Esophagus muscularis mucosa (tissue), 4 donors: ENCODE measurements at regions not wholly inside any gene's neighbourhood (a gene's known extent, or its start where the extent isn't known, plus 50 kb on each side); places are given as distances from the start of the nearest gene placed in this dataset.
A peak's percentile ranks its signal among the peaks of the same experiment; 100 is the strongest.

Source experiments
- DNase-seq: peaks from one replicate; pipeline ENCODE4 v3.0.0-alpha.2; 2017; ENCODE audit errors: extremely low spot score
- H3K27ac ChIP-seq, 4 donors: fragments of 200-600 bp; sonication (generic); replicated peaks in 1 of 4; 1 replicate in 3 of 4; 2 replicates in 1 of 4; pipeline ENCODE4 v1.5.1; 2016 to 2019; ENCODE audit warnings: mild to moderate bottlenecking in 1 of 4
- H3K27me3 ChIP-seq, 4 donors: fragments of 200-600 bp; sonication (generic); one replicate each; pipeline versions ENCODE4 v1.5.1 to v1.6.0; 2016 to 2019
- H3K36me3 ChIP-seq, 4 donors: fragments of 200-600 bp; sonication (generic); one replicate each; pipeline ENCODE4 v1.5.1; 2016 to 2019
- H3K4me1 ChIP-seq, 4 donors: fragments of 200-600 bp; sonication (generic); one replicate each; pipeline ENCODE4 v1.5.1; 2016 to 2019
- H3K4me3 ChIP-seq, 4 donors: fragments of 200-600 bp; sonication (generic); 1 replicate in 2 of 4; 2 replicates in 2 of 4; pipeline ENCODE4 v1.5.1; 2016 to 2019; ENCODE audit warnings: mild to moderate bottlenecking in 4 of 4, moderate library complexity in 1 of 4
- H3K9me3 ChIP-seq, 4 donors: fragments of 200-600 bp; sonication (generic); 1 replicate in 3 of 4; 2 replicates in 1 of 4; pipeline ENCODE4 v1.5.1; 2016 to 2019
- CTCF ChIP-seq, 3 experiments: fragments of 200-600 bp in 2 of 3; fragments of 450-650 bp in 1 of 3; sonication (generic) in 2 of 3; IDR thresholded peaks; one replicate each; pipeline ENCODE4 v1.5.1; 2017 to 2019; ENCODE audit warnings: antibody characterized with exemption in 3 of 3, mild to moderate bottlenecking in 2 of 3, moderate library complexity in 1 of 3
- EP300 ChIP-seq: sonication (generic); formaldehyde crosslinking; IDR thresholded peaks from one replicate; pipeline ENCODE4 v1.6.1; 2017; ENCODE audit warnings: antibody characterized with exemption
- POLR2A ChIP-seq: fragments of 450-650 bp; IDR thresholded peaks from one replicate; pipeline ENCODE4 v1.6.1; 2017; ENCODE audit warnings: antibody characterized with exemption, moderate library complexity, mild to moderate bottlenecking, low read depth
- POLR2AphosphoS5 ChIP-seq, 2 donors: sonication (generic); formaldehyde crosslinking; IDR thresholded peaks; one replicate each; pipeline ENCODE4 v1.6.1; 2017; ENCODE audit warnings: antibody characterized with exemption in 2 of 2
- WGBS: methylation state at CpG from one replicate; pipeline ENCODE4 v1.1.5; 2018; 5-methylcytosine and 5-hydroxymethylcytosine counted together
- intact Hi-C: fragments of 100-400 bp; cut with DNase I; formaldehyde crosslinking; loops from one replicate; pipeline ENCODE4 v1.15.1; 2023

GRCh38 chr4:123553733-123554637 is 157.4 kb downstream of the SPRY1 start:
- peaks cover 22 to 27% (median 25%) of the 10 kb centered on the region in 4 donors for H3K4me1 ChIP-seq
- 92% methylated on average over 3 of the region's 3 CpGs for WGBS
- no peak for DNase-seq
- H3K9me3 ChIP-seq, result peaks cover 0 to 6% (median 0%) of the 10 kb centered on the region in 4 donors
- no peak for TF ChIP-seq CTCF (IDR thresholded peaks at IDR 0.05)
- no peak for TF ChIP-seq POLR2A
- no peak for TF ChIP-seq POLR2AphosphoS5 (IDR thresholded peaks at IDR 0.05)
- TF ChIP-seq EP300, result no peak
- intact Hi-C loops, result loop anchor here (10.0 kb wide), 1 partner anchor 561 kb away; no protein-coding TSS in a partner anchor
- no peak overlapping the region for H3K4me3 ChIP-seq
- H3K27ac ChIP-seq, result peak overlapping the region in 1 of 4 donors; percentile 68
- H3K27me3 ChIP-seq, result no peaks in the 10 kb centered on the region
- no peaks in the 10 kb centered on the region for H3K36me3 ChIP-seq

DNA sequence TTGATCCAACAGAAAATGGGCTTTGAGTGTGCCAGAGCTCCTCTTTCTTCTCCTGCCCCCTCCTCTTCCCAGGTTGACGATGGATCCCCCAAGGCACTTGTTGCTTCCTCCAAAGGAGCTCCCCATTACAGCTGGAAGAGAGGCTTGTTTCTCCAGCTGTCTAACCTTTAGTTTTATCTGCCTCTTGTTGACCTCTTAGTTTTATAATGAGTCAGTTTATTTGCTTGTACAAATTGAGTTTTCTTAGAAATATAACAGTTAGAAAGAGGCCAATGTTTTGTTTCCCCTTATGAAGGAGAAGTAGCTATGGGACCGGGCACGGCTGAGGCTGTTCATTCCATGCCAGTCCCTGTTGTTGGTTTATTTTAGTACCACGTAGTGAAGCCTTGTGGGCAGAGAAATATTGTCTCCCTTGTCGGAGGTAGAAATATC is 158.2 kb downstream of the SPRY1 start:
- Histone ChIP-seq H3K4me3 (peak overlapping the region in 1 of 4 donors; percentile 19), H3K4me1 (peaks cover 22 to 27% (median 25%) of the 10 kb centered on the region in 4 donors), H3K27ac (peak overlapping the region; percentile 61 to 73 (median 68)), H3K36me3 (no peaks in the 10 kb centered on the region), H3K9me3 (peaks cover 0 to 2% (median 0%) of the 10 kb centered on the region in 4 donors), H3K27me3 (no peaks in the 10 kb centered on the region)
- WGBS, result 38% methylated on average over 5 of the region's 5 CpGs
- DNase-seq, result no peak
- intact Hi-C loops, result loop anchor here (10.0 kb wide), 1 partner anchor 560 kb away; no protein-coding TSS in a partner anchor
- TF ChIP-seq CTCF (IDR thresholded peaks at IDR 0.05) (no peak), EP300 (no peak), POLR2A (no peak), POLR2AphosphoS5 (IDR thresholded peaks at IDR 0.05) (no peak)

GRCh38 chr4:123555233-123555806 is 158.7 kb downstream of the SPRY1 start:
- WGBS, result 29% methylated on average over 9 of the region's 9 CpGs
- Histone ChIP-seq H3K4me1 (peaks cover 22 to 27% (median 25%) of the 10 kb centered on the region in 4 donors), H3K27me3 (no peaks in the 10 kb centered on the region), H3K27ac (peak overlapping the region; percentile 61 to 73 (median 68)), H3K4me3 (peak overlapping the region in 1 of 4 donors; percentile 19), H3K9me3 (no peaks in the 10 kb centered on the region), H3K36me3 (no peaks in the 10 kb centered on the region)
- intact Hi-C loops, result loop anchor here (10.0 kb wide), 1 partner anchor 559 kb away; no protein-coding TSS in a partner anchor
- TF ChIP-seq EP300, result no peak
- peak; percentile 23 to 49 for TF ChIP-seq POLR2AphosphoS5 (IDR thresholded peaks at IDR 0.05)
- DNase-seq, result no peak

DNA sequence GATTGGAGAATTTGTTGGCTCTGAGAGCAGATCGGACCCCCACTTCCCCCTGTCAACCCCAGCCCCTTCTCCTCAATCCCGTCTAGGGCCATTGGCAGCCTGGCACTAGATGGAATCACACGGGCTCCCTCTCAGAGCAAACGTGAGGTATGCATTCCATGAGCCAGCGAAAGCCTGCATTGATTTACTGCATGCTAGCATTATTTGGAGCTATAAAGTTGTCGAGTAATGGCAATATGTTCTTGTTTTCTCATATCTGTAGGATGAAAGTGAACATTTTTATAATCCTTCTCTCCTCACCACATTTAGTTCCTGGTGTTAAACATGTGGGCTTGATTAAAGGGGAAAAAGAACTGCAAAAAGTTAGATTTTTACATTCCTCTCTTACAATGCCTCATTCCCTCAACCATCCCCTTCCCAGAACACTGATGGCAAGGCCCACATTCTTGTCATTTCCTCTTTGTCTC is 159.2 kb downstream of the SPRY1 start:
- peaks cover 22 to 27% (median 25%) of the 10 kb centered on the region in 4 donors for H3K4me1 ChIP-seq
- WGBS, result 62% methylated on average over 6 of the region's 6 CpGs
- H3K27me3 ChIP-seq, result no peaks in the 10 kb centered on the region
- H3K36me3 ChIP-seq, result no peaks in the 10 kb centered on the region
- no peak overlapping the region for H3K4me3 ChIP-seq
- no peaks in the 10 kb centered on the region for H3K9me3 ChIP-seq
- TF ChIP-seq POLR2AphosphoS5 (IDR thresholded peaks at IDR 0.05) (no peak), EP300 (no peak), CTCF (IDR thresholded peaks at IDR 0.05) (no peak), POLR2A (no peak)
- peak overlapping the region; percentile 61 to 73 (median 68) for H3K27ac ChIP-seq
- intact Hi-C loops, result loop anchor here (10.0 kb wide), 1 partner anchor 559 kb away; no protein-coding TSS in a partner anchor
- DNase-seq, result no peak

DNA sequence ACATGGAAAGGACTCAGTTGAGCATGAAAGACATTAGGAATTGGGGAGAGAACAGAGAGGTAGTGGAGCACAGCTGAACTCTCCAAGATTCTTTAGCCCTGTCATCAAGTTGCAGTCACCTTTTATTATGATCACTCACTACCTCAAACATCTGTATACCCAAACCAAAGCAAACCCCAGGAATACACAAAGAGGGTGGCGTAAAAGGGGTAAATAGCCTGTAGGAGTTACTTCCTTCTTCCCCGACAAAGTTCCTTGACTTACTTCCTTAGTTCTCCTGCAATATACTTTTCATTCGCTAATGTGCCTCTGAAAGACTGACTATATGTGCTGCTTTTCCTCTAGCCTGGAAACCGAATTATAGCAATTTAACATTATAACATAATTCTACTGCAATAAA is 159.9 kb downstream of the SPRY1 start:
- intact Hi-C loops, result loop anchor here (10.0 kb wide), 1 partner anchor 558 kb away; no protein-coding TSS in a partner anchor
- H3K4me1 ChIP-seq, result peaks cover 22 to 27% (median 25%) of the 10 kb centered on the region in 4 donors
- no peaks in the 10 kb centered on the region for H3K27me3 ChIP-seq
- no peaks in the 10 kb centered on the region for H3K36me3 ChIP-seq
- DNase-seq, result no peak
- H3K9me3 ChIP-seq, result no peaks in the 10 kb centered on the region
- WGBS, result 89% methylated on average over 4 of the region's 4 CpGs
- peak overlapping the region in 1 of 4 donors; percentile 73 for H3K27ac ChIP-seq
- no peak overlapping the region for H3K4me3 ChIP-seq
- TF ChIP-seq EP300, result no peak
- TF ChIP-seq POLR2A, result no peak
- no peak for TF ChIP-seq POLR2AphosphoS5 (IDR thresholded peaks at IDR 0.05)
- TF ChIP-seq CTCF (IDR thresholded peaks at IDR 0.05), result no peak
